H9 (cell line): ENCODE measurements at regions not wholly inside any gene's neighbourhood (a gene's known extent, or its start where the extent isn't known, plus 50 kb on each side); places are given as distances from the start of the nearest gene placed in this dataset.

Experiments used
- DNase-seq: peaks from one replicate; pipeline ENCODE4 v3.0.0-alpha.2; 2017
- H2AFZ ChIP-seq: one replicate; pipeline ENCODE4 v1.6.1; 2013; ENCODE audit warnings: mild to moderate bottlenecking, low read length, control low read depth, moderate library complexity
- H2AK5ac ChIP-seq: 2 replicates; pipeline ENCODE4 v1.6.1; 2013; ENCODE audit warnings: low read length, control low read depth, mixed read lengths; ENCODE audit not compliant: insufficient read length
- H2BK120ac ChIP-seq: one replicate; pipeline ENCODE4 v1.6.1; 2013; ENCODE audit warnings: low read depth, mild to moderate bottlenecking, low read length, control low read depth, inconsistent platforms; ENCODE audit not compliant: poor library complexity, severe bottlenecking
- H2BK12ac ChIP-seq: 2 replicates; pipeline ENCODE4 v1.6.1; 2013; ENCODE audit warnings: low read length, control low read depth, mixed read lengths, low read depth; ENCODE audit not compliant: insufficient read length
- H2BK15ac ChIP-seq: 2 replicates; pipeline ENCODE4 v1.6.1; 2013; ENCODE audit warnings: low read depth, low read length, control low read depth
- H2BK20ac ChIP-seq: one replicate; pipeline ENCODE4 v1.6.1; 2013; ENCODE audit warnings: low read depth, mild to moderate bottlenecking, low read length, control low read depth, inconsistent platforms; ENCODE audit not compliant: poor library complexity, severe bottlenecking
- H2BK5ac ChIP-seq: 2 replicates; pipeline ENCODE4 v1.6.1; 2013; ENCODE audit warnings: low read length, control low read depth, mixed read lengths; ENCODE audit not compliant: insufficient read length
- H3K14ac ChIP-seq: 2 replicates; pipeline ENCODE4 v1.6.1; 2013; ENCODE audit warnings: low read length, control low read depth; ENCODE audit not compliant: insufficient read depth
- H3K18ac ChIP-seq: 2 replicates; pipeline ENCODE4 v1.6.1; 2013; ENCODE audit warnings: low read depth, mild to moderate bottlenecking, mixed read lengths, low read length, control low read depth; ENCODE audit not compliant: insufficient read length
- H3K23ac ChIP-seq: 2 replicates; pipeline ENCODE4 v1.6.1; 2013; ENCODE audit warnings: low read length, control low read depth, mixed read lengths, low read depth; ENCODE audit not compliant: insufficient read length
- H3K23me2 ChIP-seq: 2 replicates; pipeline ENCODE4 v1.6.1; 2013; ENCODE audit warnings: low read depth, mild to moderate bottlenecking, mixed read lengths, low read length, control low read depth; ENCODE audit not compliant: insufficient read length, poor library complexity, severe bottlenecking
- H3K27ac ChIP-seq: 2 replicates; pipeline ENCODE4 v1.5.1; 2013; ENCODE audit warnings: low read length, control low read depth, mixed read lengths, low read depth; ENCODE audit not compliant: insufficient read length
- H3K27me3 ChIP-seq: 2 replicates; pipeline ENCODE4 v1.6.1; 2013; ENCODE audit warnings: low read length, control low read depth, inconsistent platforms; ENCODE audit not compliant: insufficient read depth
- H3K4ac ChIP-seq: 2 replicates; pipeline ENCODE4 v1.6.1; 2013; ENCODE audit warnings: low read depth, mild to moderate bottlenecking, control low read depth, inconsistent platforms, low read length, moderate library complexity
- H3K4me1 ChIP-seq: 2 replicates; pipeline ENCODE4 v1.6.1; 2013; ENCODE audit warnings: low read length, control low read depth, inconsistent platforms; ENCODE audit not compliant: insufficient read depth
- H3K4me2 ChIP-seq: 2 replicates; pipeline ENCODE4 v1.6.1; 2013; ENCODE audit warnings: low read length, control low read depth, mixed read lengths; ENCODE audit not compliant: insufficient read length, insufficient read depth
- H3K56ac ChIP-seq: 2 replicates; pipeline ENCODE4 v1.6.1; 2013; ENCODE audit warnings: low read depth, mild to moderate bottlenecking, mixed read lengths, low read length, control low read depth; ENCODE audit not compliant: insufficient read length
- H3K79me1 ChIP-seq: 2 replicates; pipeline ENCODE4 v1.6.1; 2013; ENCODE audit warnings: low read depth, mild to moderate bottlenecking, moderate library complexity, low read length, control low read depth, inconsistent platforms; ENCODE audit not compliant: insufficient read depth, poor library complexity, severe bottlenecking
- H3K79me2 ChIP-seq: 2 replicates; pipeline ENCODE4 v1.6.1; 2013; ENCODE audit warnings: low read length, control low read depth, inconsistent platforms; ENCODE audit not compliant: insufficient read depth
- H3K9ac ChIP-seq: 2 replicates; pipeline ENCODE4 v1.6.1; 2013; ENCODE audit warnings: low read length, control low read depth, mixed read lengths; ENCODE audit not compliant: insufficient read length; ENCODE audit errors: extremely low read depth
- H3K9me3 ChIP-seq: one replicate; pipeline ENCODE4 v1.6.1; 2013; ENCODE audit warnings: low read depth, low read length, inconsistent platforms; ENCODE audit not compliant: control insufficient read depth
- H3T11ph ChIP-seq: one replicate; pipeline ENCODE4 v1.6.1; 2013; ENCODE audit warnings: mild to moderate bottlenecking, low read length, control low read depth, inconsistent platforms
- H4K20me1 ChIP-seq: one replicate; pipeline ENCODE4 v1.6.1; 2013; ENCODE audit not compliant: control insufficient read depth, insufficient read length, insufficient read depth
- H4K5ac ChIP-seq: 2 replicates; pipeline ENCODE4 v1.6.1; 2013; ENCODE audit warnings: low read depth, mild to moderate bottlenecking, mixed read lengths, low read length, control low read depth; ENCODE audit not compliant: insufficient read length
- H4K8ac ChIP-seq: replicated peaks from 2 replicates; pipeline ENCODE4 v1.6.1; 2013; ENCODE audit warnings: low read length, control low read depth, mixed read lengths, low read depth; ENCODE audit not compliant: insufficient read length
- H4K91ac ChIP-seq: 2 replicates; pipeline ENCODE4 v1.6.1; 2013; ENCODE audit warnings: low read depth, mild to moderate bottlenecking, moderate library complexity, mixed read lengths, low read length, control low read depth; ENCODE audit not compliant: insufficient read length
- H3K27ac Mint-ChIP-seq, 3 experiments: 2 replicates in 2 of 3; 3 replicates in 1 of 3; pipeline ENCODE4 v1.8.0; 2020 to 2021; ENCODE audit warnings: mixed read lengths in 3 of 3, mild to moderate bottlenecking in 1 of 3, moderate library complexity in 1 of 3
- H3K27me3 Mint-ChIP-seq: 2 replicates; pipeline ENCODE4 v1.8.0; 2021; ENCODE audit warnings: low read depth, mild to moderate bottlenecking, moderate library complexity, mixed read lengths
- H3K36me3 Mint-ChIP-seq, 3 experiments: 2 replicates in 2 of 3; 3 replicates in 1 of 3; pipeline ENCODE4 v1.8.0; 2020 to 2021; ENCODE audit warnings: low read depth in 3 of 3, mixed read lengths in 3 of 3; ENCODE audit not compliant: insufficient read depth in 1 of 3
- H3K4me1 Mint-ChIP-seq, 2 experiments: 2 replicates each; pipeline ENCODE4 v1.8.0; 2020; ENCODE audit warnings: mixed read lengths in 2 of 2
- H3K4me3 Mint-ChIP-seq, 2 experiments: 2 replicates in 1 of 2; 3 replicates in 1 of 2; pipeline ENCODE4 v1.8.0; 2020 to 2021; ENCODE audit warnings: mild to moderate bottlenecking in 2 of 2, mixed read lengths in 2 of 2, moderate library complexity in 1 of 2
- H3K9me3 Mint-ChIP-seq, 2 experiments: 2 replicates in 1 of 2; 3 replicates in 1 of 2; pipeline ENCODE4 v1.8.0; 2020; ENCODE audit warnings: mild to moderate bottlenecking in 2 of 2, mixed read lengths in 2 of 2, moderate library complexity in 1 of 2
- WGBS: extraction: QIAGEN DNeasy Blood & Tissue Kit; methylation state at CpG from one replicate; pipeline ENCODE4 v1.1.7; 2013; ENCODE audit warnings: missing lambda C conversion rate, low lambda C conversion rate, mixed read lengths; ENCODE audit not compliant: insufficient read length; ENCODE audit errors: extremely low coverage; 5-methylcytosine and 5-hydroxymethylcytosine counted together
- TF ChIP-seq, protein P1 (sequence below): fragments of 200-600 bp; sonication (generic); conservative IDR thresholded peaks from 3 replicates; pipeline ENCODE4 v1.8.0; 2021; ENCODE audit warnings: antibody characterized with exemption, mild to moderate bottlenecking

DNA sequence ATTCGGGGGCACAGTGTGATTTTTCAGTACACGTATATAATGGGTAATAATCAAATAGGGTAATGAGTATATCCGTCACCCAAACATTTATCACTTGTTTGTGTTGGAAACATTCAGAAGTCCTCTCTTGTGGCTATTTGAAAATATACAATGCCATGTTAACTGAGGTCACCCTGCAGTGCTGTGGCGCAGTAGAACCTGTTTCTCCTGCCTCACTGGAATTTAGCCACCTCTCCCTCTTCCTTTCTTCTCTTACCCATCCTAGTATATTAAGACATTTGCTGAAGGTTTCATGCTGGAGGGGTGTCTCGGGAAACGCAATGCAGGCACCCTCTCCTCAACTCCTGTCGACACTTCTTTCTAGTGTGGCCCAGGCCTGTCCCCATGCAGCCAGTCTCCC is 425.3 kb upstream of the MKI67 start:
- Histone ChIP-seq H3T11ph (no peak overlapping the region), H4K8ac (no peak overlapping the region), H2AFZ (no peak overlapping the region), H3K4ac (no peak overlapping the region), H3K9me3 (peaks cover 8% of the 10 kb centered on the region), H2BK20ac (no peak overlapping the region), H4K5ac (no peak overlapping the region), H2BK12ac (no peak overlapping the region), H3K27ac (no peak overlapping the region), H3K23ac (no peak overlapping the region), H3K79me1 (no peaks in the 10 kb centered on the region), H3K79me2 (no peaks in the 10 kb centered on the region), H4K20me1 (no peaks in the 10 kb centered on the region), H3K27me3 (no peaks in the 10 kb centered on the region), H2BK120ac (no peak overlapping the region), H3K18ac (no peak overlapping the region), H3K23me2 (no peaks in the 10 kb centered on the region), H2AK5ac (no peak overlapping the region), H2BK15ac (no peak overlapping the region), H4K91ac (no peak overlapping the region), H3K4me2 (no peak overlapping the region), H3K14ac (no peak overlapping the region), H3K56ac (no peak overlapping the region), H3K4me1 (no peaks in the 10 kb centered on the region; the same call in 1 of the 2 replicates), H2BK5ac (no peak overlapping the region), H3K9ac (no peak overlapping the region)
- no CpG with 5 or more reads among the region's 7 CpGs for WGBS
- H3K9me3 Mint-ChIP-seq = peaks cover 11 to 16% of the 10 kb centered on the region in 2 experiments
- H3K4me1 Mint-ChIP-seq = peaks cover 3 to 13% of the 10 kb centered on the region in 2 experiments; a peak in 3 of 4 replicates
- H3K36me3 Mint-ChIP-seq = peaks cover 0 to 20% (median 0%) of the 10 kb centered on the region in 3 experiments; a peak in 3 of 7 replicates
- DNase-seq = no peak
- no peak overlapping the region for H3K4me3 Mint-ChIP-seq
- peaks cover 6% of the 10 kb centered on the region for H3K27me3 Mint-ChIP-seq
- H3K27ac Mint-ChIP-seq = no peak overlapping the region
- TF ChIP-seq, protein P1, sequence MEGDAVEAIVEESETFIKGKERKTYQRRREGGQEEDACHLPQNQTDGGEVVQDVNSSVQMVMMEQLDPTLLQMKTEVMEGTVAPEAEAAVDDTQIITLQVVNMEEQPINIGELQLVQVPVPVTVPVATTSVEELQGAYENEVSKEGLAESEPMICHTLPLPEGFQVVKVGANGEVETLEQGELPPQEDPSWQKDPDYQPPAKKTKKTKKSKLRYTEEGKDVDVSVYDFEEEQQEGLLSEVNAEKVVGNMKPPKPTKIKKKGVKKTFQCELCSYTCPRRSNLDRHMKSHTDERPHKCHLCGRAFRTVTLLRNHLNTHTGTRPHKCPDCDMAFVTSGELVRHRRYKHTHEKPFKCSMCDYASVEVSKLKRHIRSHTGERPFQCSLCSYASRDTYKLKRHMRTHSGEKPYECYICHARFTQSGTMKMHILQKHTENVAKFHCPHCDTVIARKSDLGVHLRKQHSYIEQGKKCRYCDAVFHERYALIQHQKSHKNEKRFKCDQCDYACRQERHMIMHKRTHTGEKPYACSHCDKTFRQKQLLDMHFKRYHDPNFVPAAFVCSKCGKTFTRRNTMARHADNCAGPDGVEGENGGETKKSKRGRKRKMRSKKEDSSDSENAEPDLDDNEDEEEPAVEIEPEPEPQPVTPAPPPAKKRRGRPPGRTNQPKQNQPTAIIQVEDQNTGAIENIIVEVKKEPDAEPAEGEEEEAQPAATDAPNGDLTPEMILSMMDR = no peak
